NCI-H187 (cell line): ENCODE measurements at regions not wholly inside any gene's neighbourhood (a gene's known extent, or its start where the extent isn't known, plus 50 kb on each side); places are given as distances from the start of the nearest gene placed in this dataset.

Experiments
- DNase-seq, 2 experiments: peaks; one replicate each; lab custom pipeline; 2025; lab: John Stamatoyannopoulos, UW

- no peak for DNase-seq
Measured at GRCh38 chr2:134141598-134142340, 112.1 kb upstream of the MGAT5 start.

GRCh38 chr2:134142341-134142738 is 111.5 kb upstream of the MGAT5 start:
- DNase-seq = no peak

GRCh38 chr2:134142903-134143302 is 111.0 kb upstream of the MGAT5 start:
- DNase-seq = no peak

GRCh38 chr2:134143568-134143967 is 110.3 kb upstream of the MGAT5 start:
- no peak for DNase-seq

- no peak for DNase-seq
Measured at GRCh38 chr2:134144081-134144596, 109.7 kb upstream of the MGAT5 start.

GRCh38 chr2:134144651-134145050 is 109.2 kb upstream of the MGAT5 start:
- no peak for DNase-seq

GRCh38 chr2:134145519-134145918 is 108.4 kb upstream of the MGAT5 start:
- no peak for DNase-seq

GRCh38 chr2:134146161-134146560 is 107.7 kb upstream of the MGAT5 start:
- no peak for DNase-seq

- no peak for DNase-seq
Measured at GRCh38 chr2:134146620-134147019, 107.3 kb upstream of the MGAT5 start.

- no peak for DNase-seq
Measured at GRCh38 chr2:134148172-134148571, 105.7 kb upstream of the MGAT5 start.

- DNase-seq = no peak
Measured at GRCh38 chr2:134148843-134149472, 104.9 kb upstream of the MGAT5 start.

GRCh38 chr2:134149904-134150303 is 104.0 kb upstream of the MGAT5 start:
- DNase-seq = no peak

- DNase-seq = no peak
Measured at GRCh38 chr2:134150760-134151159, 103.1 kb upstream of the MGAT5 start.

- no peak for DNase-seq
Measured at GRCh38 chr2:134152045-134153010, 101.5 kb upstream of the MGAT5 start.

- DNase-seq = no peak
Measured at GRCh38 chr2:134153294-134153880, 100.5 kb upstream of the MGAT5 start.

GRCh38 chr2:134154246-134154645 is 99.6 kb upstream of the MGAT5 start:
- no peak for DNase-seq

- no peak for DNase-seq
Measured at GRCh38 chr2:134155134-134155533, 98.7 kb upstream of the MGAT5 start.

- DNase-seq = no peak
Measured at GRCh38 chr2:134158295-134158694, 95.6 kb upstream of the MGAT5 start.

- DNase-seq = no peak
Measured at GRCh38 chr2:134161170-134161547, 92.7 kb upstream of the MGAT5 start.

GRCh38 chr2:134163336-134163735 is 90.5 kb upstream of the MGAT5 start:
- DNase-seq = no peak

GRCh38 chr2:134164306-134164705 is 89.6 kb upstream of the MGAT5 start:
- DNase-seq = no peak

GRCh38 chr2:134167015-134167414 is 86.9 kb upstream of the MGAT5 start:
- DNase-seq = no peak
